Fibroblast of the conjunctiva (primary cell): ENCODE measurements at regions not wholly inside any gene's neighbourhood (a gene's known extent, or its start where the extent isn't known, plus 50 kb on each side); places are given as distances from the start of the nearest gene placed in this dataset.

Experiments
- DNase-seq: peaks from one replicate; pipeline ENCODE4 v3.0.0-alpha.2; 2010; ENCODE audit warnings: low read depth

- DNase-seq, result no peak
These were observed 1099.4 kb upstream of the SLIT2 start for GRCh38 chr4:19152264-19152663.

DNA sequence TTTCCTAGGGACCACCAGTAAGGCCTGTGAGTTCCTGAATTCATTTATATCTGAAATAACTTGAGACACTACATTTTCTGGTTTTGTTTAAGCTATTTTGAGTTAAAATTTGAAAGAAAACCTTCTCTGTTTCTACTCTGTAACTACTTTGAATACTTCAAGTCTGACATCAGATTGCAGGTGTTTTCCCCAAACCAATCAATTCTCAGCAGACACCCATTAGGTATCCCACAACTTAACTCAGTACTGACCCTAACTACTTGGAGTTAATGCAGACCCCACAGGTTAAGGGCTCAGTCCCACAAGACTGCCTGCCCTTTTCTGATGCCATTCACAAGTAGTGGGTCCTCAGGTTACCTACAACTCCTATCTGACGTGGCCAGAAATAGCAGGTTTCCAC is 1100.0 kb upstream of the SLIT2 start:
- no peak for DNase-seq

- DNase-seq, result no peak
These were observed 1105.7 kb upstream of the SLIT2 start for GRCh38 chr4:19146038-19146437.

DNA sequence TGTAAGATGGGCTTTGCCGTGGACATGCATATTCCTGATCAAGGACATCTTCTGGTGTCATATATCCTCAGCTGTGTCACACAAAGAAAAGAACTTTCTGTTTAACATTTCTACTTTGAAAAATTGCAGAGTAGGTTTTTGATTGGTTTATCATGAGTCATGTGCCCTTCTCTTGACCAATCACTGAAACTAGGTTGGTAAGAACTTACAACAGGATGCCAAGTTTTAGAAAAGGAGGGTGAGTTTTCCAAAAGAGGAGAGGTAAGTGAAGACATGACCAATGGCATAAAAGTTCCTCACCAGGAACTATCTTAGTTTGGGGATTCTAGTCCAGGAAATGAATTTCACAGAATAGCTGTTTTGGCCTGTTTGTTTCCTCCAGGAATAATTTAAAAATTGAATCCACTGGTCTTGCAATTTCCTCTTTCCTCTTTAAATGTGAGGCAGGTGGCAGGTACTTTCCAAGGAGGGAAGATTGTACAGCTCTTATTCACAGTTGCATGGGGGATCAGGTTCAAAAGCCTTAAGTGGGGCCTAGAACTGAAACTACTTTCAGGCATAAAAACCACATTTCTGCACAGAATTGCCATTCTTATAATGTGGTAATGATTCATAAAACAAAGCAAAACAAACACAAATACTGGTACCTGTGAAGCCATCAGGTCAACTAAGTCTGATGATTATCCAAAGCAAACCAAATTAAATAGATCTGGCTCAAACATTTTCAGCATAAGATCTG is 1114.5 kb upstream of the LCORL start:
- no peak for DNase-seq

DNA sequence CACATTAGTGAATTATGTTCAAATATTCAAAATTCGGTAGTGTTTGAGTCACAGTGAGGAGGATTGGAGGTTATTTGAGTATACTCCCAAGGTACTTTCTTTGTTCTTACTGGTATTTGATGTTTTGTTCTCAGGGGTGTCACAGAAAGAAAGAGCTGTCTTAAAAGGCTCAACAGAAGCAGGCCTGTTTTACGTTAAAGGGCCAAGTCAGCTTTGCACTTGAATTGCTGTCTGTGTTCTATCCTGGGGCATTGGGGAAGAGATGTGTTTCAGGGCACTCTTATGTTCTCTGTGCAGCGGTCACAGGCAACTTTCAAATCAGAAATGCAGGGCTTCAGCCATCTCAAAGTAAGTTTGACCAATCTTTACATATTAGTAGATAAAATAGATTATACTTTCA is 1113.1 kb upstream of the LCORL start:
- no peak for DNase-seq

DNA sequence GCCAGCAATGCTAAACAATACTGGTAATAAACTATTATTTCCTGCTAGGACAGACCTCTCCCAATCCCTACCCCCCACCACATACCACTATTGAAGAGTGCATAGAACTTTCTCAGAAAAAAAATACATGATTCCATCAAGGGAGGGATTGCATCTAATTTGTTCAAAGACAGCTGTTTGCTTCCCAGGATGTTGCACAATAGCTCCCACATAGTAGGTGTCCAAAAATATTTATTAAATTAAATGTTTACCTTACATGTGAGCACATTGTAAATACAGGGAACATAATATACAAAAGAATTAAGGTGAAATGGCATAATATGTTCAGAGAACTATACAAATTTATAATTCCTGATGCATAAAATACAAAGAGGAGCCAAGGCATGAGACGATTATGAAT is 1111.8 kb upstream of the LCORL start:
- no peak for DNase-seq

DNA sequence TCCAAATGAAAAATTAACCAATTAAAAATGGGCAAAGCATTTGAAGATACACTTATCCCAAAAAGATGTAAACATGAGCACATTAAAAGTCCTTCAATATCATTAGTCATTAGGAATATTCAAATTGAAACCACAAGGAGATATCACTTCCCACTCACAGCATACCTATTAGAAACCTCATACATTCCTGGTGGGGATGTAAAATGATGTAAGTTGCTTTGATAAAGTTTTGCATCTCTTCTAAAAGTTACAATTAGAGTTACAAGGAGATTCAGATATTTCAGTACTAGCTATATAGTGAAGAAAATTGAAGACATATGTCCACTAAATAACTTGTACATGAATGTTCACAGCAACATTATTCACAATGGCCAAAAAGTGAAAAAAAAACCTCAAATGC is 1109.3 kb upstream of the LCORL start:
- no peak for DNase-seq

- no peak for DNase-seq
These were observed 1106.6 kb upstream of the LCORL start for GRCh38 chr4:19128176-19128575.

DNA sequence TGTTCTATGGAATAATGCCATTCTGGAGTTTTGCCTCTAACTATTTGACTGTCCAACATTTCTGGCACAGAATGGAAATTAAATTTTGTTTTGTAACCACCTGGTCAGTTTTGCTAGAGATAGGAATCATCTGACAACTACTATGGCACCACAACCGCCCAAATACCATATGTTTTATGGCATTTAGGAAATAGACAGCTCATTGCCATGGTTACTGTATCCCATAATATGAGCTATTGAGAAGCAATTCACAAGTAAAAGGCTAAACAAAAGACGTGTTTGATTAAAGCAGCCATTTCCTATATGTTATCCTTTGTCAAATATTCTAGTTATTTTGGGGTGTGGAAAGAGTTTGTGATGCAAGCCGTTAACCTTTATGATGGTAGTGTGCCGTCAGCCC is 1105.3 kb upstream of the LCORL start:
- DNase-seq, result no peak

DNA sequence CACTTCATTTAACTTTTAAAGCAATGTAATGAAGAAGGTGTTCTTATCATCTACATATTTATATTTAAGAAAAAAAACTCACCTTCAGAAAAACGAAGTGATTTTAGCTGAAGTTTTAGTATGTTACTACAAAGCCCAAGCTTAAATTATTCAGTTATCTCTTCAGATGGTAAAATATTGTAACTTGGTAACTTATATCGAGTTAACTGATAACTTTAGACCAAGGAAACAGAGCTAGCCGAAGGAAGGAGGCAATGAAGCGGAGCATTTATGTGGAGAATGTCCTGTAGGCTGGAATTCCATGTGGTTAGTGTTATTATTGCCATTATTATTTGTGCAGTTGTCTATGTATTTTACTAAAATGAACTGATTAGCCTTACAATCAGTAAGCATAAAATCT is 1102.1 kb upstream of the LCORL start:
- DNase-seq, result no peak

DNA sequence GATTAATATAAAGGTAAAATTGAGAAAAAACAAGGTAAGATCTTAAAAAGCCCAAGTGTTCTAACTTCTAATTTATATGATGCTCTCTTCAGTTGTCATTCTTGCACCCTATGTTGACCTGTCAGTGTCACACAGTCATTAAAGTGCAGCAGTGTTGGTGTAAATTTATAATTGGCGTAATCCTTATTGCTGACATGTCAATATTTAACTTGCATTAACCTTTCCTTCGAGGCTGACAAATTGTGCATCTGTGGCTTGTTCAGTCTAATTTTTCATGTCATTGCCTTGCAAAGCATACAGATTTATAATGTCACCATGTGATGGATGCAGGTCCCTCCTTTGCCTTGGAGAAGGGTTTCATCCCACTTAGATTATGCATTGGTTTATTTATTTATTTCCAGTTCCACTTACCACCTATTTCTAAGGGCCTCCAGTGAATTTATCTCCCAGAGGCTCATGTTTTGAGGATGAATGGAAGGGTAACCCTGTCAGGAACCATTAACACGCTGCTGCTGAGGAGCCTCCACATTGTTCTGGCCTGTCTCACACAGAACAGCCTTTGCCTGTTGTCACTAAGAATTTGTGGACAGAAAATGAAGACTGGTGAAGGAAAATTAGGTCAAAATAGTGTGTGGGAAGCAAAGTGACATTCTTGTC is 1098.5 kb upstream of the LCORL start:
- DNase-seq, result no peak

- DNase-seq, result no peak
These were observed 1095.5 kb upstream of the LCORL start for GRCh38 chr4:19117022-19117421.

- no peak for DNase-seq
These were observed 1082.6 kb upstream of the LCORL start for GRCh38 chr4:19104176-19104575.

- DNase-seq, result no peak
These were observed 1074.0 kb upstream of the LCORL start for GRCh38 chr4:19095491-19096046.

GRCh38 chr4:19093951-19094350 is 1072.4 kb upstream of the LCORL start:
- DNase-seq, result no peak

DNA sequence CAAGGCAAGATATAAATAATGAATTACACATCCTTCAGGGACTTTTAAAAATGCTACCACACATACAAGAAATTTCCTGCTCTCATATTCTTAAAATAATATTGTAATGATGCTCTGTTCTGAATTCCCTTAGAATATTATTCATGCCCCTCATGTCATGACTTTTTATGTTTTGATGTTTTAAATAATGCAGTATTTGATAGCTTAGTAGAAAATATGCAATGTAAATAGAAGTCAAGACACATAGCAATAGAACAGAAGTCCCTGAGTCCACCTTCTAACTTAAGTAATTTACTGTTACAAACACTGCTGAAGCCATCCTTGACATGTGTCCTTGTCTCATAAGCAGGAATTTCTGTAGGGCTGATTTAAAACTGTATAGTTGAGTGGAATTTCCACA is 1071.2 kb upstream of the LCORL start:
- no peak for DNase-seq

GRCh38 chr4:19074036-19074435 is 1052.5 kb upstream of the LCORL start:
- no peak for DNase-seq

DNA sequence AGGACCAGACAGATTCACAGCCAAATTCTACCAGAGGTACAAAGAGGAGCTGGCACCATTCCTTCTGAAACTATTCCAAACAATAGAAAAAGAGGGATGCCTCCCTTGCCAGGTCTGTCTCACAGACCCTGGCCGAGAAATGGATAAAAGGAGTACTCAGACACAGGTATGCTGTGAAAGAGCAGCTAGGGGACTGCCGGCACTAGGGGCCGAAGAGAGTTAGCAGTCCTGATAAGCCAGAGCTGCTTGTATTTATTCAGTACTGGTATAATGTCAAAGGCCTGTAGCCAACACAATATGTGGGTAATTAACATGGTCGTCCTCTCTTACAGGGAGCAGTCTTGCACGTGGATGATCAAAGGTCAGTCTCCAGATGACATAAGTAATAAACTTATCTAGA is 1042.1 kb upstream of the LCORL start:
- DNase-seq, result no peak

- no peak for DNase-seq
These were observed 1033.4 kb upstream of the LCORL start for GRCh38 chr4:19054916-19055315.

DNA sequence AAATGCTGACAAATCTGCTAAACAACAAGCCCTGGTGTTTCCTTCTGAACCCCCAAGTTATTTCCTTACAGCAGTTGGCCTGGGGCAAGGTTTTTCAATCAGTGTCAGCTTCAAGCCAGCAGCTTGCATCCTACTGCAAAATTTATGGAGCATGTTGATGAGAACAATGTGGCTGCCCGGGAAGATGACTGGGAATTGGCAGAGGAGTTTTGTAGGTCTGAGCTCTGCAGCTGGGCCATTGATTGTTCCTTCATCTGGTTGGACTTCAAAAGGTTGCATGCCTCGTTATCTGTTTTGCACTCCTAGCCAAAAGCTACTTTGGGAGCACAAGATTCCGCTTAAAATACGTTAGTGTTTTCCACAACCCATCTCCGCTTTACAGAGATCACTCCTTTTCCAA is 1030.3 kb upstream of the LCORL start:
- no peak for DNase-seq

GRCh38 chr4:19047279-19047880 is 1025.8 kb upstream of the LCORL start:
- no peak for DNase-seq

DNA sequence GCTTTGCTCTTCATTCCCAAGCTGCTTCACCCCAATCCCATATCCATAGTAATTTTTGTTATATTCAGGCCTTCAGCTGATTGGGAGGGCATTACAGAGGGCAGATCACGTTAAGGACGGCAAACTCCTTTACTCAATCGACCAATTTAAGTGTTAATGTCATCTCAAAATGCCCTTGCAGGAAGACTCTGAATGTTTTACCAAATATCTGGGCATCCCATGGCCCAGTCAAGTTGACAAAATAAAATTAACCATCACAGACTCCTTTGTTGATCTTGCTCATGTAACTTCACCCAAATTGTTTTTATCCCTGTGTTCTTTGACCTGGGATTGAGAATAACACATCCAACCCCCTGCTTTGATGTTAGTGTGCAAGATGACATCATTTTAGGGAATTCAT is 1018.3 kb upstream of the LCORL start:
- DNase-seq, result no peak

- no peak for DNase-seq
These were observed 1016.7 kb upstream of the LCORL start for GRCh38 chr4:19038231-19038630.
